ENCODE measurements at regions not wholly inside any gene's neighbourhood (a gene's known extent, or its start where the extent isn't known, plus 50 kb on each side); places are given as distances from the start of the nearest gene placed in this dataset.
"Not testable (repeated sequence)": the region's sequence is repeated elsewhere in the genome, so short reads cannot be mapped to it uniquely, and the experiment has no call there.

- DNase-seq, result no peak
Measured at GRCh38 chr1:9442278-9442846, 96.9 kb upstream of the SLC25A33 start.

- DNase-seq, result no peak
Measured at GRCh38 chr1:9442986-9443385, 96.3 kb upstream of the SLC25A33 start.

- DNase-seq, result no peak
Measured at GRCh38 chr1:9443913-9444445, 95.3 kb upstream of the SLC25A33 start.

- DNase-seq, result no peak
Measured at GRCh38 chr1:9444532-9444931, 94.7 kb upstream of the SLC25A33 start.

GRCh38 chr1:9445081-9445480, 94.2 kb upstream of the SLC25A33 start:
- not testable (repeated sequence) for DNase-seq

- DNase-seq, result no peak
Measured at GRCh38 chr1:9447215-9447960, 91.9 kb upstream of the SLC25A33 start.

- no peak for DNase-seq
Measured at GRCh38 chr1:9448132-9449109, 90.8 kb upstream of the SLC25A33 start.

GRCh38 chr1:9449110-9449627, 90.1 kb upstream of the SLC25A33 start:
- no peak for DNase-seq

- no peak for DNase-seq
Measured at GRCh38 chr1:9449976-9450696, 89.1 kb upstream of the SLC25A33 start.

GRCh38 chr1:9451081-9451480, 88.2 kb upstream of the SLC25A33 start:
- no peak for DNase-seq

- no peak for DNase-seq
Measured at GRCh38 chr1:9452516-9453140, 86.6 kb upstream of the SLC25A33 start.

- DNase-seq, result no peak
Measured at GRCh38 chr1:9453375-9453774, 85.9 kb upstream of the SLC25A33 start.

- DNase-seq, result no peak
Measured at GRCh38 chr1:9453779-9454418, 85.4 kb upstream of the SLC25A33 start.

- DNase-seq, result no peak
Measured at GRCh38 chr1:9454494-9455066, 84.7 kb upstream of the SLC25A33 start.

- DNase-seq, result peak; percentile 11 to 63 (median 44)
Measured at GRCh38 chr1:9455487-9456234, 83.6 kb upstream of the SLC25A33 start.

GRCh38 chr1:9456833-9457232, 82.4 kb upstream of the SLC25A33 start:
- no peak for DNase-seq

- DNase-seq, result no peak
Measured at GRCh38 chr1:9459816-9460407, 79.4 kb upstream of the SLC25A33 start.

- no peak for DNase-seq
Measured at GRCh38 chr1:9465640-9466039, 73.6 kb upstream of the SLC25A33 start.

Data from activated naive CD4-positive, alpha-beta T cell (primary cell).